ENCODE measurements at regions not wholly inside any gene's neighbourhood (a gene's known extent, or its start where the extent isn't known, plus 50 kb on each side); places are given as distances from the start of the nearest gene placed in this dataset.

GRCh38 chr3:34534013-34534412, 735.6 kb downstream of the PDCD6IP start:
- no peak for DNase-seq
- H3K9me3 ChIP-seq (ENCODE audit: insufficient read depth, low read depth, low read length): no peaks in the 10 kb centered on the region
- no peak overlapping the region for H3K9ac ChIP-seq (ENCODE audit: low read length)
- H4K12ac ChIP-seq (ENCODE audit: low read depth, low read length): no peak overlapping the region
- no peak overlapping the region for H2BK5ac ChIP-seq (ENCODE audit: low read depth, low read length, poor library complexity)
- H3K27me3 ChIP-seq (ENCODE audit: insufficient read depth, low read length): no peaks in the 10 kb centered on the region
- no peaks in the 10 kb centered on the region for H3K4me1 ChIP-seq (ENCODE audit: control insufficient read depth in 1 of 2, insufficient read depth in 2 of 2, low read length in 2 of 2)
- H3K4me2 ChIP-seq (ENCODE audit: low read length): no peak overlapping the region
- no peak overlapping the region for H4K8ac ChIP-seq (ENCODE audit: low read depth, low read length)
- H4K91ac ChIP-seq (ENCODE audit: low read depth, low read length): no peak overlapping the region
- H3K4me3 ChIP-seq (ENCODE audit: low read depth, low read length): no peak overlapping the region
- no peak overlapping the region for H2AFZ ChIP-seq (ENCODE audit: insufficient read depth, low read length, poor library complexity)
- H2BK120ac ChIP-seq (ENCODE audit: insufficient read depth, low read length, poor library complexity): no peak overlapping the region
- H3K79me2 ChIP-seq (ENCODE audit: control insufficient read depth, insufficient read depth, low read length, poor library complexity): no peaks in the 10 kb centered on the region
- no peak overlapping the region for H2BK12ac ChIP-seq (ENCODE audit: low read length)
- no peak overlapping the region for H3K27ac ChIP-seq (ENCODE audit: low read depth, low read length)
- H3K18ac ChIP-seq (ENCODE audit: low read length): no peak overlapping the region
- H3K4ac ChIP-seq (ENCODE audit: low read depth, low read length): no peak overlapping the region
- no CpG with 5 or more reads among the region's 1 CpG for WGBS (ENCODE audit: extremely low coverage, insufficient coverage, insufficient read length)
- H3K23ac ChIP-seq (ENCODE audit: low read length): no peak overlapping the region
- H3K36me3 ChIP-seq (ENCODE audit: control insufficient read depth in 1 of 2, insufficient read depth in 2 of 2, low read length in 2 of 2): no peaks in the 10 kb centered on the region
- no peak overlapping the region for H3K14ac ChIP-seq (ENCODE audit: low read length)
- H3K79me1 ChIP-seq (ENCODE audit: low read length): no peaks in the 10 kb centered on the region
- H2AK5ac ChIP-seq (ENCODE audit: low read length): no peak overlapping the region

- Histone ChIP-seq H3K9ac (ENCODE audit: low read length) (no peak overlapping the region), H4K91ac (ENCODE audit: low read depth, low read length) (no peak overlapping the region), H3K27ac (ENCODE audit: low read depth, low read length) (no peak overlapping the region), H2AFZ (ENCODE audit: insufficient read depth, low read length, poor library complexity) (no peak overlapping the region), H3K4ac (ENCODE audit: low read depth, low read length) (no peak overlapping the region), H2BK5ac (ENCODE audit: low read depth, low read length, poor library complexity) (no peak overlapping the region), H2BK120ac (ENCODE audit: insufficient read depth, low read length, poor library complexity) (no peak overlapping the region), H3K36me3 (ENCODE audit: control insufficient read depth in 1 of 2, insufficient read depth in 2 of 2, low read length in 2 of 2) (no peaks in the 10 kb centered on the region), H3K27me3 (ENCODE audit: insufficient read depth, low read length) (no peaks in the 10 kb centered on the region), H3K4me3 (ENCODE audit: low read depth, low read length) (no peak overlapping the region), H3K14ac (ENCODE audit: low read length) (no peak overlapping the region), H3K9me3 (ENCODE audit: insufficient read depth, low read depth, low read length) (no peaks in the 10 kb centered on the region), H3K4me2 (ENCODE audit: low read length) (no peak overlapping the region), H3K23ac (ENCODE audit: low read length) (no peak overlapping the region), H4K12ac (ENCODE audit: low read depth, low read length) (no peak overlapping the region), H3K79me2 (ENCODE audit: control insufficient read depth, insufficient read depth, low read length, poor library complexity) (no peaks in the 10 kb centered on the region), H3K18ac (ENCODE audit: low read length) (no peak overlapping the region), H4K8ac (ENCODE audit: low read depth, low read length) (no peak overlapping the region), H2AK5ac (ENCODE audit: low read length) (no peak overlapping the region), H3K4me1 (ENCODE audit: control insufficient read depth in 1 of 2, insufficient read depth in 2 of 2, low read length in 2 of 2) (no peaks in the 10 kb centered on the region), H3K79me1 (ENCODE audit: low read length) (no peaks in the 10 kb centered on the region), H2BK12ac (ENCODE audit: low read length) (no peak overlapping the region)
- no peak for DNase-seq
- WGBS (ENCODE audit: extremely low coverage, insufficient coverage, insufficient read length): no CpG with 5 or more reads among the region's 4 CpGs
These were observed 745.7 kb downstream of the PDCD6IP start for GRCh38 chr3:34544136-34544535.

GRCh38 chr3:34547297-34547920, 749.0 kb downstream of the PDCD6IP start:
- Histone ChIP-seq H2BK12ac (ENCODE audit: low read length) (no peak overlapping the region), H3K18ac (ENCODE audit: low read length) (no peak overlapping the region), H3K14ac (ENCODE audit: low read length) (no peak overlapping the region), H2BK120ac (ENCODE audit: insufficient read depth, low read length, poor library complexity) (no peak overlapping the region), H3K4me3 (ENCODE audit: low read depth, low read length) (no peak overlapping the region), H3K27me3 (ENCODE audit: insufficient read depth, low read length) (no peaks in the 10 kb centered on the region), H4K12ac (ENCODE audit: low read depth, low read length) (no peak overlapping the region), H2BK5ac (ENCODE audit: low read depth, low read length, poor library complexity) (no peak overlapping the region), H4K91ac (ENCODE audit: low read depth, low read length) (no peak overlapping the region), H3K23ac (ENCODE audit: low read length) (no peak overlapping the region), H3K36me3 (ENCODE audit: control insufficient read depth in 1 of 2, insufficient read depth in 2 of 2, low read length in 2 of 2) (no peaks in the 10 kb centered on the region), H3K79me2 (ENCODE audit: control insufficient read depth, insufficient read depth, low read length, poor library complexity) (no peaks in the 10 kb centered on the region), H2AK5ac (ENCODE audit: low read length) (no peak overlapping the region), H4K8ac (ENCODE audit: low read depth, low read length) (no peak overlapping the region), H3K4ac (ENCODE audit: low read depth, low read length) (no peak overlapping the region), H3K9ac (ENCODE audit: low read length) (no peak overlapping the region), H3K27ac (ENCODE audit: low read depth, low read length) (no peak overlapping the region), H3K79me1 (ENCODE audit: low read length) (no peaks in the 10 kb centered on the region), H3K9me3 (ENCODE audit: insufficient read depth, low read depth, low read length) (no peaks in the 10 kb centered on the region), H3K4me1 (ENCODE audit: control insufficient read depth in 1 of 2, insufficient read depth in 2 of 2, low read length in 2 of 2) (no peaks in the 10 kb centered on the region), H3K4me2 (ENCODE audit: low read length) (no peak overlapping the region), H2AFZ (ENCODE audit: insufficient read depth, low read length, poor library complexity) (no peak overlapping the region)
- no CpG with 5 or more reads among the region's 2 CpGs for WGBS (ENCODE audit: extremely low coverage, insufficient coverage, insufficient read length)
- peak; percentile 68 to 71 for DNase-seq

- Histone ChIP-seq H3K27me3 (ENCODE audit: insufficient read depth, low read length) (no peaks in the 10 kb centered on the region), H3K4me3 (ENCODE audit: low read depth, low read length) (no peak overlapping the region), H4K8ac (ENCODE audit: low read depth, low read length) (no peak overlapping the region), H4K91ac (ENCODE audit: low read depth, low read length) (no peak overlapping the region), H3K18ac (ENCODE audit: low read length) (no peak overlapping the region), H2AK5ac (ENCODE audit: low read length) (no peak overlapping the region), H3K27ac (ENCODE audit: low read depth, low read length) (no peak overlapping the region), H2BK120ac (ENCODE audit: insufficient read depth, low read length, poor library complexity) (no peak overlapping the region), H2BK12ac (ENCODE audit: low read length) (no peak overlapping the region), H3K14ac (ENCODE audit: low read length) (no peak overlapping the region), H2AFZ (ENCODE audit: insufficient read depth, low read length, poor library complexity) (no peak overlapping the region), H3K23ac (ENCODE audit: low read length) (no peak overlapping the region), H4K12ac (ENCODE audit: low read depth, low read length) (no peak overlapping the region), H3K9ac (ENCODE audit: low read length) (no peak overlapping the region), H2BK5ac (ENCODE audit: low read depth, low read length, poor library complexity) (no peak overlapping the region), H3K4me1 (ENCODE audit: control insufficient read depth in 1 of 2, insufficient read depth in 2 of 2, low read length in 2 of 2) (no peaks in the 10 kb centered on the region), H3K4ac (ENCODE audit: low read depth, low read length) (no peak overlapping the region), H3K9me3 (ENCODE audit: insufficient read depth, low read depth, low read length) (no peaks in the 10 kb centered on the region), H3K79me1 (ENCODE audit: low read length) (no peaks in the 10 kb centered on the region), H3K79me2 (ENCODE audit: control insufficient read depth, insufficient read depth, low read length, poor library complexity) (no peaks in the 10 kb centered on the region), H3K4me2 (ENCODE audit: low read length) (no peak overlapping the region), H3K36me3 (ENCODE audit: control insufficient read depth in 1 of 2, insufficient read depth in 2 of 2, low read length in 2 of 2) (no peaks in the 10 kb centered on the region)
- DNase-seq: no peak
- no CpG with 5 or more reads among the region's 1 CpG for WGBS (ENCODE audit: extremely low coverage, insufficient coverage, insufficient read length)
These were observed 768.8 kb downstream of the PDCD6IP start for GRCh38 chr3:34567266-34567665.

All from trophoblast cell (in vitro differentiated cells and primary cell).